ENCODE measurements at regions not wholly inside any gene's neighbourhood (a gene's known extent, or its start where the extent isn't known, plus 50 kb on each side); places are given as distances from the start of the nearest gene placed in this dataset.
"Not testable (repeated sequence)": the region's sequence is repeated elsewhere in the genome, so short reads cannot be mapped to it uniquely, and the experiment has no call there.

GRCh38 chr1:206281912-206282654, 78.7 kb downstream of the SRGAP2 start:
- H3K9me3 ChIP-seq (ENCODE audit: control insufficient read depth in 2 of 3, insufficient read depth in 1 of 3, low read length in 3 of 3); H3K4me3 ChIP-seq (ENCODE audit: low read length in 3 of 3); H3K9ac ChIP-seq (ENCODE audit: low read length in 3 of 3); intact Hi-C loops (cut with DNase I); H3K27ac ChIP-seq (ENCODE audit: low read depth in 2 of 2, low read length in 2 of 2); FAIRE-seq; H3K4me1 ChIP-seq (ENCODE audit: control insufficient read depth in 2 of 3, insufficient read depth in 2 of 3, low read depth in 1 of 3, low read length in 3 of 3); H3K27me3 ChIP-seq (ENCODE audit: control insufficient read depth, insufficient read depth, low read length); DNase-seq; H3K36me3 ChIP-seq (ENCODE audit: control insufficient read depth in 2 of 3, insufficient read depth in 3 of 3, low read length in 3 of 3): not testable (repeated sequence)

GRCh38 chr1:206285024-206285960, 82.0 kb downstream of the SRGAP2 start:
- H3K4me1 ChIP-seq (ENCODE audit: control insufficient read depth in 2 of 3, insufficient read depth in 2 of 3, low read depth in 1 of 3, low read length in 3 of 3); H3K36me3 ChIP-seq (ENCODE audit: control insufficient read depth in 2 of 3, insufficient read depth in 3 of 3, low read length in 3 of 3); H3K27ac ChIP-seq (ENCODE audit: low read depth in 2 of 2, low read length in 2 of 2); H3K9ac ChIP-seq (ENCODE audit: low read length in 3 of 3); FAIRE-seq; H3K27me3 ChIP-seq (ENCODE audit: control insufficient read depth, insufficient read depth, low read length); intact Hi-C loops (cut with DNase I); H3K9me3 ChIP-seq (ENCODE audit: control insufficient read depth in 2 of 3, insufficient read depth in 1 of 3, low read length in 3 of 3); H3K4me3 ChIP-seq (ENCODE audit: low read length in 3 of 3); DNase-seq: not testable (repeated sequence)

- H3K27me3 ChIP-seq (ENCODE audit: control insufficient read depth, insufficient read depth, low read length); FAIRE-seq; intact Hi-C loops (cut with DNase I); H3K4me1 ChIP-seq (ENCODE audit: control insufficient read depth in 2 of 3, insufficient read depth in 2 of 3, low read depth in 1 of 3, low read length in 3 of 3); H3K27ac ChIP-seq (ENCODE audit: low read depth in 2 of 2, low read length in 2 of 2); H3K4me3 ChIP-seq (ENCODE audit: low read length in 3 of 3); H3K36me3 ChIP-seq (ENCODE audit: control insufficient read depth in 2 of 3, insufficient read depth in 3 of 3, low read length in 3 of 3); DNase-seq; H3K9ac ChIP-seq (ENCODE audit: low read length in 3 of 3); H3K9me3 ChIP-seq (ENCODE audit: control insufficient read depth in 2 of 3, insufficient read depth in 1 of 3, low read length in 3 of 3): not testable (repeated sequence)
Measured at GRCh38 chr1:206287759-206288158, 84.4 kb downstream of the SRGAP2 start.

- FAIRE-seq; H3K36me3 ChIP-seq (ENCODE audit: control insufficient read depth in 2 of 3, insufficient read depth in 3 of 3, low read length in 3 of 3); H3K27me3 ChIP-seq (ENCODE audit: control insufficient read depth, insufficient read depth, low read length); H3K9ac ChIP-seq (ENCODE audit: low read length in 3 of 3); H3K4me1 ChIP-seq (ENCODE audit: control insufficient read depth in 2 of 3, insufficient read depth in 2 of 3, low read depth in 1 of 3, low read length in 3 of 3); H3K4me3 ChIP-seq (ENCODE audit: low read length in 3 of 3); H3K9me3 ChIP-seq (ENCODE audit: control insufficient read depth in 2 of 3, insufficient read depth in 1 of 3, low read length in 3 of 3); intact Hi-C loops (cut with DNase I); H3K27ac ChIP-seq (ENCODE audit: low read depth in 2 of 2, low read length in 2 of 2); DNase-seq: not testable (repeated sequence)
Measured at GRCh38 chr1:206288453-206288852, 85.1 kb downstream of the SRGAP2 start.

GRCh38 chr1:206297145-206298031, 94.0 kb downstream of the SRGAP2 start:
- H3K27me3 ChIP-seq (ENCODE audit: control insufficient read depth, insufficient read depth, low read length); DNase-seq; H3K36me3 ChIP-seq (ENCODE audit: control insufficient read depth in 2 of 3, insufficient read depth in 3 of 3, low read length in 3 of 3); H3K4me3 ChIP-seq (ENCODE audit: low read length in 3 of 3); H3K9ac ChIP-seq (ENCODE audit: low read length in 3 of 3); H3K27ac ChIP-seq (ENCODE audit: low read depth in 2 of 2, low read length in 2 of 2); intact Hi-C loops (cut with DNase I); FAIRE-seq; H3K9me3 ChIP-seq (ENCODE audit: control insufficient read depth in 2 of 3, insufficient read depth in 1 of 3, low read length in 3 of 3); H3K4me1 ChIP-seq (ENCODE audit: control insufficient read depth in 2 of 3, insufficient read depth in 2 of 3, low read depth in 1 of 3, low read length in 3 of 3): not testable (repeated sequence)

GRCh38 chr1:206298032-206298392, 94.7 kb downstream of the SRGAP2 start:
- H3K4me1 ChIP-seq (ENCODE audit: control insufficient read depth in 2 of 3, insufficient read depth in 2 of 3, low read depth in 1 of 3, low read length in 3 of 3); DNase-seq; H3K9me3 ChIP-seq (ENCODE audit: control insufficient read depth in 2 of 3, insufficient read depth in 1 of 3, low read length in 3 of 3); H3K27ac ChIP-seq (ENCODE audit: low read depth in 2 of 2, low read length in 2 of 2); H3K27me3 ChIP-seq (ENCODE audit: control insufficient read depth, insufficient read depth, low read length); FAIRE-seq; intact Hi-C loops (cut with DNase I); H3K36me3 ChIP-seq (ENCODE audit: control insufficient read depth in 2 of 3, insufficient read depth in 3 of 3, low read length in 3 of 3); H3K4me3 ChIP-seq (ENCODE audit: low read length in 3 of 3); H3K9ac ChIP-seq (ENCODE audit: low read length in 3 of 3): not testable (repeated sequence)

GRCh38 chr1:206299181-206299791, 95.9 kb downstream of the SRGAP2 start:
- H3K27ac ChIP-seq (ENCODE audit: low read depth in 2 of 2, low read length in 2 of 2); H3K9ac ChIP-seq (ENCODE audit: low read length in 3 of 3); FAIRE-seq; H3K27me3 ChIP-seq (ENCODE audit: control insufficient read depth, insufficient read depth, low read length); DNase-seq; H3K4me3 ChIP-seq (ENCODE audit: low read length in 3 of 3); H3K36me3 ChIP-seq (ENCODE audit: control insufficient read depth in 2 of 3, insufficient read depth in 3 of 3, low read length in 3 of 3); H3K9me3 ChIP-seq (ENCODE audit: control insufficient read depth in 2 of 3, insufficient read depth in 1 of 3, low read length in 3 of 3); intact Hi-C loops (cut with DNase I); H3K4me1 ChIP-seq (ENCODE audit: control insufficient read depth in 2 of 3, insufficient read depth in 2 of 3, low read depth in 1 of 3, low read length in 3 of 3): not testable (repeated sequence)
